WTC11 (cell line): ENCODE measurements at regions not wholly inside any gene's neighbourhood (a gene's known extent, or its start where the extent isn't known, plus 50 kb on each side); places are given as distances from the start of the nearest gene placed in this dataset.

Experiments used
- CTCF ChIP-seq: fragments of 200-600 bp; IDR thresholded peaks from 2 replicates; pipeline ENCODE4 v1.8.0; 2022; ENCODE audit warnings: antibody characterized with exemption
- JUN ChIP-seq: sonication (generic); formaldehyde crosslinking; IDR thresholded peaks from 2 replicates; pipeline ENCODE4 v1.8.0; 2023; ENCODE audit warnings: mild to moderate bottlenecking, missing genetic modification reagents
- KAT7 ChIP-seq: sonication (generic); formaldehyde crosslinking; IDR thresholded peaks from 2 replicates; pipeline ENCODE4 v1.8.1; 2023; ENCODE audit warnings: missing genetic modification reagents, mild to moderate bottlenecking, borderline replicate concordance
- RORB ChIP-seq: fragments of 250-450 bp; sonication (Bioruptor Pico); IDR thresholded peaks from 2 replicates; pipeline ENCODE4 v1.9.0; 2021; ENCODE audit warnings: mild to moderate bottlenecking
- ZNF396 ChIP-seq: fragments of 250-450 bp; sonication (Bioruptor Pico); IDR thresholded peaks from 2 replicates; pipeline ENCODE4 v1.8.0; 2021; ENCODE audit warnings: mild to moderate bottlenecking, moderate library complexity, borderline replicate concordance
- ZNF671 ChIP-seq: fragments of 250-450 bp; sonication (Bioruptor Pico); IDR thresholded peaks from 2 replicates; pipeline ENCODE4 v1.8.0; 2021; ENCODE audit warnings: mild to moderate bottlenecking
- TF ChIP-seq, protein P1 (sequence below): sonication (generic); formaldehyde crosslinking; IDR thresholded peaks from 2 replicates; pipeline ENCODE4 v1.8.0; 2023; ENCODE audit warnings: mild to moderate bottlenecking, missing genetic modification reagents
- TF ChIP-seq, protein P2 (sequence below): sonication (generic); formaldehyde crosslinking; conservative IDR thresholded peaks from 2 replicates; pipeline ENCODE4 v1.8.1; 2022; ENCODE audit warnings: mild to moderate bottlenecking, missing genetic modification reagents

- TF ChIP-seq ZNF396 (CRISPR knock-in tag), result no peak
- no peak for TF ChIP-seq CTCF
- TF ChIP-seq, protein P1, sequence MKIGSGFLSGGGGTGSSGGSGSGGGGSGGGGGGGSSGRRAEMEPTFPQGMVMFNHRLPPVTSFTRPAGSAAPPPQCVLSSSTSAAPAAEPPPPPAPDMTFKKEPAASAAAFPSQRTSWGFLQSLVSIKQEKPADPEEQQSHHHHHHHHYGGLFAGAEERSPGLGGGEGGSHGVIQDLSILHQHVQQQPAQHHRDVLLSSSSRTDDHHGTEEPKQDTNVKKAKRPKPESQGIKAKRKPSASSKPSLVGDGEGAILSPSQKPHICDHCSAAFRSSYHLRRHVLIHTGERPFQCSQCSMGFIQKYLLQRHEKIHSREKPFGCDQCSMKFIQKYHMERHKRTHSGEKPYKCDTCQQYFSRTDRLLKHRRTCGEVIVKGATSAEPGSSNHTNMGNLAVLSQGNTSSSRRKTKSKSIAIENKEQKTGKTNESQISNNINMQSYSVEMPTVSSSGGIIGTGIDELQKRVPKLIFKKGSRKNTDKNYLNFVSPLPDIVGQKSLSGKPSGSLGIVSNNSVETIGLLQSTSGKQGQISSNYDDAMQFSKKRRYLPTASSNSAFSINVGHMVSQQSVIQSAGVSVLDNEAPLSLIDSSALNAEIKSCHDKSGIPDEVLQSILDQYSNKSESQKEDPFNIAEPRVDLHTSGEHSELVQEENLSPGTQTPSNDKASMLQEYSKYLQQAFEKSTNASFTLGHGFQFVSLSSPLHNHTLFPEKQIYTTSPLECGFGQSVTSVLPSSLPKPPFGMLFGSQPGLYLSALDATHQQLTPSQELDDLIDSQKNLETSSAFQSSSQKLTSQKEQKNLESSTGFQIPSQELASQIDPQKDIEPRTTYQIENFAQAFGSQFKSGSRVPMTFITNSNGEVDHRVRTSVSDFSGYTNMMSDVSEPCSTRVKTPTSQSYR, result no peak
- TF ChIP-seq KAT7, result no peak
- TF ChIP-seq, protein P2, sequence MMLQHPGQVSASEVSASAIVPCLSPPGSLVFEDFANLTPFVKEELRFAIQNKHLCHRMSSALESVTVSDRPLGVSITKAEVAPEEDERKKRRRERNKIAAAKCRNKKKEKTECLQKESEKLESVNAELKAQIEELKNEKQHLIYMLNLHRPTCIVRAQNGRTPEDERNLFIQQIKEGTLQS (CRISPR knock-in tag), result no peak
- no peak for TF ChIP-seq ZNF671 (CRISPR knock-in tag)
- no peak for TF ChIP-seq RORB (CRISPR knock-in tag)
- TF ChIP-seq JUN (CRISPR knock-in tag), result no peak
These were observed 106.7 kb upstream of the AGBL1 start for GRCh38 chr15:85972805-85973540.
